ENCODE measurements at regions not wholly inside any gene's neighbourhood (a gene's known extent, or its start where the extent isn't known, plus 50 kb on each side); places are given as distances from the start of the nearest gene placed in this dataset.

DNA sequence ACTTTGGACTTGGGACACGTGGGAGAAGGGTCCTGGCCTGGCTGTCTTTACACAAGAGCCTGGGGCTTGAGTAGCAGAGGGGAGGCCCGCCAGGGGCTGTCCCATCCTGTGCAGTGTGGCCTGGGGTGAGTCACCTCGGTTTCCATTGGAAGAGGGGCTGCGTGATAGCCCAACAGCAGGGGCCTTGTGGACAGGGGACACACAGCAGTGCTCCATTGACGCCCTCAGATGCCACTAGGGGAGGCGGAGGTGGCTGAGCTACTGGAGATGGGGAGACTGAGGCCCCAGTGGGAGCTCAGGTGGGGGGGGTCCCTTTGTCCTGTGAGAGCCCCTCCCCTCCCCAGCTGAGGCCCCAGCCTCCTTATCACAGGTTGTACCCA, 50.0 kb upstream of the RNU6ATAC start:
- no peak for DNase-seq

DNA sequence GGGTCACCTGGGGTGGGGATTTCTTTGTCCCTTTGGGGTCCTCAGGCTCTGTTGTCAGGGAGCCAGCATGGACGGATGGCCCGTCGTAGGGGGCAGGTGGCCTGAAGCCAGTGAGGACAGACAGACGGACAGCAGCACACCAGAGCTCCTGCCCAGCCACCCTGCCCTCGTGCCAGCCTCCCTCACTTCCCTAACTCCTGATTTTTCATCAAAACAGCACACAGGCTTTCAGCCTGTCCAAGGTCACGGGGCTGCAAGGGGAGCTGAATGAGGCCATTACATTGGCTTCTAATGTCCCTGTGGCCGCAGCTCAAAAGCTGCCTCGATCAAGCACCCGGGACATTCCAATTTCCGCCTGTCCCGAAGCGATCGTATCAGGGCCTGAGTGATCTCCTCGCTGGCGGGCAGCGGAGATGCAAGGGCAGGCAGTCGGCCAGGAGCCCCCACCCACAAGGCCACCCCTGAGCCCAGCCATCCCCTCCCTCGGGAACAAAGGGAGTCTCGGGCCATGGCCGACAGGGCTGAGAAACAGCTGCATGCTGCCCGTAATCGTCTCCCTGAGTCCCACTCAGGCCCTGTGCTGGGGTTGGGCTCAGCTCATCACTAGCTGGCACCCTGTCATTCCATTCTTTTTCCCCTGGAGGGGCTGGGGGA, 50.5 kb upstream of the RNU6ATAC start:
- no peak for DNase-seq

DNA sequence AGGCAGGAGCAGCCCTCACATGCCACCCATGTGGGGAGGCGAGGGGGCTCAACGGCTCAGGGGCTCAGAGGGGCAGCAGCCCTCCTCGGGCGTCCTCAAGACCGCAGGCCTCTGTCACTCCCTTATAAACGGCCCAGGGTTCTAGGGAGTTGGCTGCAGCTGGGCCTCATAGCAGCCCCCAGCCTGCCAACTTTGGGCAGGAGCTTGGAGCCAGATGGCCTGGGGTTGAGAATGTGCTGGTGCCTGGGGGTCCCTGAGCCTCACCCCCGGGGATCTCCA, 51.0 kb upstream of the RNU6ATAC start:
- DNase-seq, result no peak

DNA sequence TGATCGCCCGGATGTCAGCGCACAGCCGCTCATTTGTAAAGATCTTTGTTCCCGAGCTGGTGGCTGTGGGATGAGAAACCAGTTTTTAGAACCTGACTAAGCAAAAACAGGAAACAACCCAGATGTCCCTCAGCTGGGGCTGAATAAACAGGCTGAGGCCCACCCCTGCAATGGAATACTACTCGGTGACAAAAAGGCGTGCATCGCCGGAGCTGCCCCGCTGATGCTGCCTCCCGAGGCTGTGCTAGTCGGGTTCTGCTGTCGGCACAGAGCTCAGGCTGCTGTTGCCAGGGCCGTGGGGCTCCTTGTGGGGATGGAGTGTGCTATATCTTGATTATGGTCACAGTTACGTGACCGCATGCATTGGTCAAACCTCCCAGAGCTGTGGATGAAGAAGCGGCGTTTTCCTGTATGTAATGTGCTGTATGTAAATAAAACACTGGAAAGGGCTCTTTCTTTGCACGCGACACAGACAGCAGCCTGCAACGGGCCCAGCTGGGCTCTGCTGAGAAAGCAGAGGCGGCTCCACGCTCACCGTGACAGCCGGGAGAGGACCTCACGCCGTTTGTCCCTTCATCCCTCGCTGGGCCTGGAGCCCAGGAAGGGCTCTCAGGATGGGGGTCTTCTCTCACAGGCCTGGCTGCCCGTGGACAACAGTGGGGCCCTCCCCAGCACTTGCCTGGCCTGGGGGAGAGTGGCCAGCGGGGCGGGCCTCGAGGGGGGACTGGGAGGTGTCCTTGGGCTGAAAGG, 51.5 kb upstream of the RNU6ATAC start:
- no peak for DNase-seq

DNA sequence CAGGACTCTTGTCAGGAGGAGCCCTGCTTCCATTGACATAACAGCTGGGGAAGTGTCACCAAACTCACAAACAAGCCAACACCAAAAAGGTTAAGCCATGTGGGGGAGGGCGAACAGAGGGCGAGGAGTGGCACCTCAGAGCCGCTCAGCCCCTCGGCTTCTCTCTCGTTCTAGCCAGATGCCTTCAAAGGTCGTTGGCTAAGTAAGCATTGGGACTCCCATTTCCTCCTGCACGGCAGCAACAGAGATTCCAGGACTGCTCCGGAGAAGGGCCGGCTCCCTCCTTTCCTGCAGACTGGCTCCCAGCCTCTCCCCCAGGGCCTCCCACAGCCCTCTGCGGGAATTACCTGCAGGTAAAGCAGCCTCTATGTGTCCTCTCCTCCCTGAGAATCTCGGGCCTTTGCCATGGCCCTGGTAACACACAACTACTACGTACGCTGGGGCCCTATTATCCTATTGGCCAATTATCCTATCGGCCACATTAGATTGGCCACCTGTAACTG, 52.1 kb upstream of the RNU6ATAC start:
- no peak for DNase-seq

DNA sequence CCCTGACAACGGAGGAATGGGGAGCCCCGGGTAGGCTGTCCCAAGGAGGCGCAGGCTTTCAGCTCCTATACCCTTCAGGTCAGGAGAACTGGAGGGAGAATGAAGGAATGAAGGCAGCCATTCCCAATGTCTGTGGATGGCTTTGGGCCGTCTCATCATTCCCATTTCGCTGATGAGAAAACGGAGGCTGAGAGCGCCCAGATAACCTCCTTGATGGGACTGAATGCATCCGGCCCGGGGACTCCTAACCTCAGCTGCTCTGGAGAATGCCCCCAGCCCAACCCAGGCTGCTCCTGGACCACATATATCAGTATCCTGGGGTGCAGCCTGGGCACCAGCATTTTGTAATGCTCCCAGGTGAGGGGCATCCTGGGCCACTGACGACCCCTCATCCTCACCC, 52.6 kb upstream of the RNU6ATAC start:
- no peak for DNase-seq

DNA sequence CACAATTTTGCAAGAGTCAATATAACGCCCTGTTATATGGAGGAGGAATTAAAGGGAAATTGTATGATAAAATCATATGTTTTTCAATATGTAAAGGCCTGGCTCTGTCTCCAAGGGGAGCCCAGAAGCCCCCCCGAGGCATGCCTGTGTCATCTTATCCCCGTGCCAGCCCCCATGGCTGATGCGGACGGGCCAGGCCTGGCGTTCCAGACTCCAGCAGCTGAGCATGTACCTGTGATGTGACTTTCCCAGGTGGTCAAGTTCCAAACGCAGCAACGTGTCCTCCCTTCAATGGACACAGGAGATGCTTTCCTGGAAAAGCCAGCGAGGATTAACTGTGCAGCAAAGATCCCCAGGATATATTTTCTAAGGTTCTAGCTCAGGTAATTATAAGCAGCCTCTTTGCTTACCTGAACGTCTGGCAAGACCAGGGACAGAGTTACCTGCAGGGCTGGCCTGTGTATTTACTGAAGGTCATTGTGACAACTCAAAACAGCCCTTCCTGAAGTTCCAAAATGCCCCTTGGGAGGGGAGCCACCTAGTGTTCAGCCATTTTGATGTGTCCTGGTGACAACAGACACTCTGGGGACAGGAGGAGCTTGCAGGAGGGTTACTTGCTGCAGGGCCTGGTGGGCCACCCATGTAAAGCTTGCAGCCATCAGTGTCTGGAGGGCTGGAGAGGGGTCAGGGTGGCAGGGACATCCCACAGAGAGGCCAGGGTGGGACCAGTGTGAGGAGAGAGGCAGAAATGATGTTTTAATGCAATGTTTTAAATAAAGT, 53.3 kb upstream of the RNU6ATAC start:
- DNase-seq, result no peak

DNA sequence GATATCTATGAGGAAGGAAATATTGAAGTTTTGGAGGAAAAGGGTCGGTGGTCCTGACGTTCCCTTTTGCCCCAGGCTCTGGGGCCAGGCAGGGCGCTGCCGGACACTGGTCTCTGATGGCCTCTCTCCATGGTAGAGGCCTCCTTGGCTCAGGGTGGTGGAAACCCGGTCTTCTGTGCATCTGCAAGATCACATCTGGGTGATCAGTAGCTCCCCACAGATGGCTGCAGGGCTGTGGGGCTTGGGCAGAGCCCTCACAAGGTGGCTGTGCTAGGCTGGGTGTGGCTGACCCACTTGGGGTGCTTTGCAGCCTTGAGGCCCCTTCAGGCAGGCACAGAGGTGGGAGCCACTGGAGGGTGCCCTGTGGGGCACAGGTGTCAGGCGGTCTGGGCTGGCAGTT, 53.9 kb upstream of the RNU6ATAC start:
- DNase-seq, result no peak

DNA sequence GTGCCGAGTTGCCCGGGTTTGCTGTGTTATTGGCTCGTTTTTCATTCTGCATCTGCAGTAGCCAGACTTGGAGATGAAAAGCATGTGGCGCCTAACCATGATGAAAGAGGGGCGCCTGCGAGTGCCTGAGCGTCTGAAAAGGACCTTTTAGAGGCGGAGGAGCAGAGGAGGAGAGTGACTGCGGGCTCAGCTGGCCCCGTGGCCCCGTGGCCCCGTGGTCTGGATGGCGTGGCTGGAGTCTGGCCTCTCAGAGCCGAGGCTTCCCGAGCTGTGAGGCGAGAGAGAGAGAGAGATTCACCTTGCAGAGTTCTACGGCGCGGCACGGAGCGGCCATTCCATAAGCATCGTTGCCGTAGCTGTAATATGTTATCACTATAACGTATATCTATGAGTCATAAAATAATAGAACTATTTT, 55.3 kb upstream of the RNU6ATAC start:
- no peak for DNase-seq

DNA sequence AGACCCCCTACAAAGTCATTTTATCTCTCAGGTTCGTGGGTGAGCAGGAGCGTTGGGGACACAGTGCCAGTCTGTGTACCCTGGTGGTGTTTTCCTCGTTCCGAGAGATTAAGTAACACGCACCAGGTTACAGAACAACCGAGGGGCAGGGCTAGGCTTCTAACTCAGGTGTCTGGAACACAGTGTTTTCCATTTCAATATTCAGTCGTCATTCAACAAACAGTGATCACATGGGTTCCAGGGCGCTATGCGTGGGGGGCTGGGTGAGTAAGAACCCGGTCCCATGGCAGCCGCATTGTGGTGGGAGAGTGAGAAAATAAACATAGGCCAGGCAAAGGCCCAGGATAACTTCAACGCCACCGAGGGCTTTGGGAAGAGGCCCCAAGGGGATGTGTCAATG, 55.9 kb upstream of the RNU6ATAC start:
- DNase-seq, result no peak

DNA sequence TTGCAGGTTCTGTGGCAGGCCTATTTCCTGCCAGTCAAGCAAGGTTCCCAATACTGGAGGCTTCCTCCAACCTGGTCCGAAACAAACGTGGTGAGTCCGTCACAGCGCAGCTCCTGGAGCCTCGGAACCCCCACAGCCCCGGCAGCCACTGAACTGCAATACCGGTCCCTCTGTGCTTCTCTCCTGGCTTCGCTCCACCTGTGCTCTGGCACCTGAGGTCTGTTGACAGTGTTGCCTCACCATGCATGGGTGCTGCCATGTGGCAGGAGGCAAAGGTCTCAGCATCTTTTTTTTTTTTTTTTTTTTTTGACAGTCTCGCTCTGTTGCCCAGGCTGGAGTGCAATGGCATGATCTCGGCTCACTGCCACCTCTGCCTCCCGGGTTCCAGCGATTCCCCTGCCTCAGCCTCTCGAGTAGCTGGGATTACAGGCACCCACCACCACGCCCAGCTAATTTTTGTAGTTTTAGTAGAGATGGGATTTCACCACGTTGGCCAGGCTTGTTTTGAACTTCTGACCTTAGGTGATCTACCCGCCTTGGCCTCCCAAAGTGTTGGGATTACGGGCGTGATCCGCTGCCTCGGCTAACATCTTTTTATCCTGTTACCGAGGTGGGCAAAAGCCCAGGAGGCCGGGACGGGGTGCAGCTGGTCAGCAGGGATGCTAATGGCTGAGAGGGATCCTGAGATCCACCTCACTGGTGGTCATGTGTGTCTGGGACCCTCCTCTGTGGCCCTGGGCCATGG, 57.1 kb upstream of the RNU6ATAC start:
- DNase-seq, result no peak

DNA sequence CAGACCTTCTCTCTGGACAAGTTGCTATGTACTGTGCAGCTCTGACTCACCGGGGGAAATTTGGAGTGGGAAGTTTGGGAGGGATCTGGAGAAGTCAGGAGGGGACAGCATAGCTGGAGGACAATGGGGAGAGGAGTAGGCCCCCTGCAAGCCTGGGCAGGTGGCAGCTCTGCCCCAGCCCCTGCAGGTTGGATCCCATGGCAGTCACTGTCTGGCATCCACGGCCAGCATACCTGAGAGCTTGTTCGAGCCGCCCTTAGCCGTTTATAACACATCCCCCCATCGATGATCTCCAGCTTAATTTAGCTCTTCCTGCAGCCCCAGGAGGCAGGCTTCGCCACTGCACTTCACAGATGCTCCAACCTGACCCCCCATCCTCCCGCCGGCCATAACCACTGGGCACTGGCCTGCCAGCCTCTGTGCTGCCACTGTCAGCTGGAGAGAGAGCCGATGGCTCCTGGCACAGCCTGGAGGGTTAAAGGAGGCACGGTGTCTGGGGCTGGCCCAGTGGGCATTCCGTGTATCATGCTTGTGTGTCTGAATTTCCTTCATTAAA, 57.7 kb upstream of the RNU6ATAC start:
- DNase-seq, result no peak

DNA sequence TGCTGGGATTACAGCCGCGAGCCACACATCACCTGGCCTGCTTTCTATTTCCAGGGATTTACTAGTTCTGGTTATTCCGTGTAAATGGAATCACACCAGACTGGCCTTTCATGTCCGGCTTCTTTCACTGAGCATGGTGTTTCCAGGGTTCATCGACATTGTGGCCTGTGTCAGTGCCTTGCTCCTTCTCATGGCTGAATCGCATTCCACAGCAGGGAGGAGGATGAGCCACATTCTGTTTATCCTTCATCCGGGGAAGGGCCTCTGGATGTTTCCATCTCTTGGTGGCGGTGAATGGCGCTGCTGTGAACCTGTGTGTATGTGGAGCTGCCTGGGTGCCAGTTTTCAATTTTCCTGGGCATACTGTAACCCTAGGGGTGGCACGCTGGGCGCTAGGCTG, 58.7 kb upstream of the RNU6ATAC start:
- no peak for DNase-seq

DNA sequence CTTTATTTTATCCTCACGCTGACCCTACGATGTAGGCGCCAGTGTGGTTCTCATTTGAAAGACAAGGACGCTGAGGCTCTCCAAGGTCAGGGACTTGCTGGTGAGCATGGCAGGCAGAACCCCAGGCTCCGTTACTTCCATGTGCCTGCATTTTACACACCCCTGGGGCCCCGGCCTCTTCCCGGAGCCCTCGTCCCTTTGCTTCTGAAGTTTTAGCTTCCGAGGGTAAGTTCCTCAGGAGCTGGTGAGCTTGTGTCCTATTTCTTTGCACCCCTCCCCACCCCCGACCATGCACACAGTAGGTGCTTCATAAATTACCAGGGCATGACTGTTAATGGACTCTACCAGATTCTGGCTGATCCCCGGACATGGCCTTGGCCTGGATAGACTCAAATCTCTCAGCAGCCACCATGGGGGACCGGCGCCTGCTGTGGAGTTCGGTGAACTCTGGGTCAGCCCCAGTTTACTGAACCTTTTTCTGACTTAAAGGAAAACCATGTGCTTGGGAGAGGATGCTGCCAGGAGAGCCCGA, 59.3 kb upstream of the RNU6ATAC start:
- no peak for DNase-seq

DNA sequence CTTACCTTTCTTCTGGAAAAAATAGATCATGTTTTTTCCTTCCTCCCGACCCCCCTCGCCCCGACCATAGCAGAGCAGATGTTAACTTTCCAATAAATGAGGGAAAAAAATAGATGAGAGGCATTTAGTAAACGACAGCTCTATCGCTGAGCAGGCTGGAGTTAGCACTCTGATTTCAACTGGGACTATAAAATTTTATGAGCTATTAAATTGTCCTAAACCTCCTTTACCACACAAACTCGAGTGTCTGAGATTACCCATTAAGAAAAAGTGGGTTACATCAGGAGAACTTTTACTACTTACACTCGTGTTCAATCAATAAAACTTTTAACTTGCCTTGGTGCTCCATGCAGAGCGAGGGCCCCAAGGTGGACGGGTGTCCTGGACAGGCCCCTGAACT, 59.8 kb upstream of the RNU6ATAC start:
- DNase-seq, result no peak

DNA sequence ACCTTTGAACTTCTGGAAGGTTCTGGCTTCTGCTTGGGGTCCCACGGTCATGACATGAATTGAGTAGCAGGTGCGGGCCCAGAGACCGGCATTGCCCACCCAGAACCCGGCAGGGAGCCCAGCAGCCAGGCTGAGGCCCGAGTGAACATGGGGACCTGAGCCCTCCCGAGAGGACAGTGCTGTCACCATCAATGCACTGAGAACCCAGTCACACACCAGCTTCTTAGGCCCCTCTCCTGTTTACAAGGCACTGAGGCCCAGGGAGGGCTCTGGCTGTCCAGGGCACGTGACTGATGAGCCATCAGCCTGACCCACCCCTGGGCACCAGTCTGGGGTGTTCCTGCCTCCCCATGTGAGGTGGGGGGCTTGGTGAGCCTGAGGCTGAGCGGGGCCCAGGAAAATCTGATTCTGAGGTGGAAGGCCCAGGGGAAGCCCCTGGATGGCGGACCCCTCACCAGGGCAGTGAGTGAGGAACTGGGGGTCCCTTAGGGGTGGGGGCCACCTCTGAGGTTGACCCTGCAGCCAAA, 60.3 kb upstream of the RNU6ATAC start:
- DNase-seq, result no peak

DNA sequence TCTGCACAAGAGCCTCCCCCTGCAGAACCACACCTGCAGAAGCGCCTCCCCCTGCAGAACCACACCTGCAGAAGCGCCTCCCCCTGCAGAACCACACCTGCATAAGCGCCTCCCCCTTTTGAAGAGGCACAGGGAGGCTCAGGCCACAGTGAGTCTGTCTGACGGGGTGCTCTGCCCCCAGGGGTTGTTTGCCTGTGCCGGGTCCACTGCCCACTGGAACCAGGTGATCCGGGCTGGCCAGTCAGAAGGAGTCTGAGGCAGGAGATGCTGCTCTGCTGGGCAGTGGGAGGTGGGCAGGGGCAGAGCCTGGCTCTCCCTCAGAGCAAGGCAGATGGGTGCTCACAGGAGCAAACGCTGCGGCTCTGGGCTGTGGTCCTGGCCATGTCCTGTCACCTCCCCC, 60.8 kb upstream of the RNU6ATAC start:
- no peak for DNase-seq

DNA sequence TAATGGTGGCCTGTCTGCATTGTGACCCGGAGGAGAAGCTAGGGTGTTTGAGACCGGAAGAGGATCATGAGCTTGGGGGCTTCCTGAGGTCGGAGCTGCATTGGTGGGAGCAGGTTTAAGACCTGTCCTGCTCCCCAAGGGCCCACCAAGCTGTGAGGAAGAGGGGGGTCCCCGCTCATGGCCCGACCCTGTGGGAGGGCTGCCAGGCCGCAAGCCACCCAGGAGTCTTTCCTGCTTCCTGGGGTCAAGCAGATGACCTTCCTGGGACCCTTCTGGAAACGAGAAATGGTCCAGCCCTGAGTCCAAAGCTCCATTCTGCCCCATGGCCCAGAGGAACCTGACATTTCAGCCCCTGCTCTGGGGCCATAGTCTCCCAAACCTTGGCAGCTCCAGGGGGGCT, 61.5 kb upstream of the RNU6ATAC start:
- no peak for DNase-seq

DNA sequence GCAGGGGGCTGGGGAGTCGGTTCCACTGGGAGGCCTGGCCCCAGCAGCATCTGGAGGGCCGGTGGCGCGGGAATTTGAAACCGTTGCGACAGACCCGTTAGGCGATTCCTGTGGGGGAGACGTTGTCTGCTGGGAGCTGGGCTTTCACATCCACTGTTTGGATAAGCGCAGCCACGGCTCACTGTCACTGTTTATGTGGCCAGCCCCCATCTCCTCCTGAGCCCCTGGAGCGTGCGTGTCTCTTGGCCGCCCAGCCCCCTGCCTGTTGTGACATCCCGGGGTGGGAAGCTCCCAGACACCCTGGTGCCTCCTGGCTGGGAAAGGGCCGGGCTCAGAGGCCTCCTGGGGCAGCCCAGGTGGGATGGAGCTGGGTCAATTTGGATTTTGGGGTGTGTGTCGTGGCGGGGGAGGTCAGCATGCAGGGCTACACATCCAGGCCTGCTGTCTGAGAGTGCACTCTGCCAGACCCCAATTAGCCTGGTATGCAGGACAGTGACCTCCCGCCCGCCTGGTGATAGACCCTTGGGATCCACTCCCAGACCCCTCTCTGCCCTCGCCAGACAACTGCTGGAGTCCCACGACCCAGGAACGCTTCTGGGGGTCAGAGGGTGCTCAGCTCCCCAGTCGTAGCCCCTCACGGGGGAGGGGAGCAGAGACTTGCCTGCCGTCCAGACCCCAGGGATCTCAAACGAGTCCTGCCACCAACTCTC, 62.0 kb upstream of the RNU6ATAC start:
- DNase-seq, result no peak

DNA sequence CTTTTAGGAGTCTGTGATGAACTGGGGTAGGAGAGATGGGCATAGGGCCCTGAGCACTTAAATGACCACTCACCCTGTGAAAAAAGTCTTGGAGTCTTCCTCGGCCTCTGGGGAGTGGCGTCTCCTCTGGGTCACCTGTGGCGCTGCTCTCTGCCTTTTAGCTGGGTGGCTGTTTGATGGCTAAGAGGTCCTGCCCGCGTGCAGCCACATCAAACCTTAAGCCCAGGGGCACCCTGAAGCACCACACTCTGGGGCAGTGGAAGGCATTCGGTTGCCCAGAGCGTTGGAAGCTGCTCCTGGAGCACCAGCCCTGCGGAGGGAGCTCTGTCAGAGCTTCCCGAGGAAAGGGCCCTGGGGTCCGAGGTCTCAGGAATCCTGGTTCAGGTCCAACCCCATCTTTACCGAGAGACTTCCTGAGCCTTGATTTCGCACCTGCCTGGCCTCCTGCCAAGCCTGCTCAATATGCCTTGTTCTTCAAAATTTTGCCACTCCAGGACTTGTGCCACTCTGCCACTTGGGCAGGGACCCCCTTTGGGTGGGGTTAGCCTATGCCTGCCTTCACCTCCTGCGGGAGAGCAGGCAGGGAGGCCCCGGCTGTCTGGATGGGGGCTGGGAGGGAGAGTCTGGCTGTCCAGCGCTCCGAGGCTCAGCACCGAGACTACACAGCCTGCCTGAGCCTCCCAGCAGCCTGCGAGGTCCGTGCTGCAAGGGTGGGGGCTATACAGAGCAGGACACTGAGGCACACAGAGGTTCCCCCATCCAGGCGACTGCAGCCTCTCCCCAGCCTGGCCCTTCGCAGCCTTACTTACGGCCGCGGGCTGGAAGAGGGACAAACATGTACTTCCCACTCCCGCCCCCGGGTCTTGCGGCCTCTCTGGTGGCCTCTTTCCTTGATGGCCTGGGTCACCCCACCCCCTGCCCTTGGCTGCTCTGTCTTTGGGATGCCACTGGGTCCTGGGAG, 63.4 kb upstream of the RNU6ATAC start:
- no peak for DNase-seq

DNA sequence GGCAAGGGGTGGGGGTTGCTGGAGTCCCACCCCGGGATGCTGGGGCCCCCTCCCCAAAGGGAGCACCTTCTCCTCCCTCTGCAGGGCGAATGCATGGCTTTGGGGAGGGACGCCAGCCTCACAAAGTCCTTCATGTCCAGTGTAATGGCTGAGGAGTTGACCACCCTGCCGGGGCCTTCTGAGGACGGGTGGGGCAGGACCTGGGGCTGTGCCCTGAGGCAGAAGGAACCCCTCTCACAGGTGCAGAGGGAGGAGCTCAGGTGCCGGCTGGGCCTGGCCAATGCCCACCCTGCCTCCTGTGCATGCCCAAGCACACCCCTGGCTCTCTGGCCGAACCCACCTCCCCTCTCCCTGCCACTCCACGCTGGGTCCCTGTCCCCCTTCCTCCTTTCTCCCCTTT, 64.3 kb upstream of the RNU6ATAC start:
- no peak for DNase-seq
